GM21786 (cell line): ENCODE measurements at regions not wholly inside any gene's neighbourhood (a gene's known extent, or its start where the extent isn't known, plus 50 kb on each side); places are given as distances from the start of the nearest gene placed in this dataset.
A peak's percentile ranks its signal among the peaks of the same experiment; 100 is the strongest.

ENCODE experiments used
- ATAC-seq: cut with Tn5 transposase; IDR thresholded peaks from one replicate; pipeline ENCODE4 v1.9.1; 2021; ENCODE audit not compliant: unreplicated experiment

DNA sequence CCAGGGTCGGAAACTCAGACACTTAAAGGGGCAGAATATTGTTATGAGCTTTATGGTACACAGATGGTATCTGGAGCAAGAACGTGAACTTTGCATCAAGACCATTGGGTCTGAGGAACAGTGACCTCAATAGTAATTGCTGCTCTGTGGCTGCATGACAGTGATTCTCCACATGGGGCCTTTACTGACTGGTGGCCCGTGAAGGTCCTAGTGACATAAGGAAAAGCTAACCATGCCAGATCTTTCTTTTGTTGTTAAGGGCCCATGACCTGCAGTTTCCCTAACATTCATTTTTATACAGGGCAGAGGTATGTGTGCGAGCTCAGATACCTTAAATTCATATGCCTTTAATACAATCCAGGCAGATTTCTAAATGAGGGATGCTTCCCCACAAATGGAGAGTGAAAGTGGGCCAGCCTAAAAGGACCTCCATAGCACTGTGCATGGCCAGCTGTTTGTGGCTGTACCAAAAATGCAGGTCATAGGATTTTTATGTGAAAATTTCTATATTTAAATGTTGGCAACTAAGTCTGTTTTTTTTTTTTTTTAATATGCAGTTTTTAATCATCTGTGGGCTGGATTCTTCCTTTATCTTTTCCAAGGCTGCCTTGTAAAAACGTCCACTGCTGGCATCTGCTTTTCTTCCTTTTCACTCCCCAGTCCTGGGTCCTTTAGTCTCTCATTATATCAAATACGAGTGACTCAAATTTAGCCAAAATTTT is 188.0 kb upstream of the IL12A start:
- no peak for ATAC-seq

DNA sequence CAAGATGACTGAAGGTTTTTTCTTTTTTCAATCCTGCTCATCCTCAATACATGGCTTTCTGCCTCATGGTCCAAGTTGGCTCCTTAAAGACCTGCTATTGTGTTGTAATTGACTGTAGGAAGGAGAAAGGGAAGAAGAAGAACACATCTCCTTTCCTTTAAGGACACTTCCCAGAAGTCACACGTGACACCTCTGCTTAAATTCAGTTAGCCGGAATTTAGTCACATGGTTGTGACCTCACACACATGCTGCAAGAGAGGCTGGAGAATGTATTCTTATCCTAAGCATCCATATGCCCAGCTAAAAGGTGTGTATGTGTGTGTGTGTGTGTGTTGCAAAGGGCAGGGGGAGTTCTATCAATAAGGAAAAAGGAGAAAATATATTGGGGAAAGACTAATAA is 185.8 kb upstream of the IL12A start:
- ATAC-seq = no peak

- no peak for ATAC-seq
These were observed 185.2 kb upstream of the IL12A start for GRCh38 chr3:159803459-159803858.

DNA sequence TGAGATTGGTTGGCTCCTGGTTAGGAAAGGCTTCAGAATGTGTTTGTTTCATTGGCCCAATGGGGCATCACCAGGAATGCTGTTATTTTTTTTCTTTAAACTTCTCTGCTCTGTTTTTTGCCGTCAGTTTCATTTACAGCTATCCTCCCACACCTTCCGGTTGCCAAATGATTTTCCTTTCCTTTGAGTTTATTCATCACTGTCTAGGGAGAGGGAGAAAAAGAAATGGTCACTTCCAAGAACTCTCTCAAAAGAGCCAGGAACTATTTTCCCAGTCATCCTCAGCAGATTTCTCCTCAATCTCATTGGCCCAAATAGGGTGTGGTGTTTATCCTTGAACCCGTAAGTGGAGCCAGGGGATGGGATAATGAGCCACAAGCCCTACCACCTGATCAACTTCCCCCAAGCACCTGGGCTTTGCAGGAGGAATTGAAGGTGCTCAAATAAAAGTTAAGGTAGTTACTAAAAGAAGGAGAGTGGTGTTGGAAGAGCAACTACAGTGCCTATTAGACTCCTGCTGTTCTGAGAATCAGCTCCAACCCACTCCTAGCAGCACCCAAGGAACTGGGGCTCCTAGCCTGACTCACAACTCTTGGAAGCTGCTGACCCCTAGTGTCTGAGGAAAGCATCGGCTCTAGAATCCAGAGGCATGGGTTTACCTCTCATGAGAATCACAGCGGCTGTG is 183.8 kb upstream of the IL12A start:
- peak; percentile 99 for ATAC-seq

GRCh38 chr3:159805411-159805772 is 183.2 kb upstream of the IL12A start:
- ATAC-seq = peak; percentile 8

DNA sequence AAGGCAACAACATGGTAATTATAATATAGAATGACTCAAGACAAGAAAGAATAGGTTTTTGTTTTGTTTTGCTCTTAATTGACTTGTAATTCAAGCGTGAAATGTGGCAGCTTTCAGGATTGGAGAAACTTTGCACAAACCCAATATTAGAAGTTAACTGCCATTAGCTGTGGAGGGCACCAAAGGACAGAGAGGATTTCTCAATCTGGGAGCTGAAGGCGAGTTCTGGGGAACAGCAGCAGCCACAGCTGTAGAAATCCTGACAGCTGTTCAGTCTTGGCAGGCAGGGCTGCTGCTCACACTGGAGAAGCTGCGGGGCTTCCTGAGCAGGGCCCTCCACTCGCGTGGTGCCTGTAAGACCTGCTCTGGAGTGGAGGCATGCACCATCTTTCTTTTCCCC is 182.2 kb upstream of the IL12A start:
- no peak for ATAC-seq

GRCh38 chr3:159807137-159808040 is 181.2 kb upstream of the IL12A start:
- ATAC-seq = no peak

DNA sequence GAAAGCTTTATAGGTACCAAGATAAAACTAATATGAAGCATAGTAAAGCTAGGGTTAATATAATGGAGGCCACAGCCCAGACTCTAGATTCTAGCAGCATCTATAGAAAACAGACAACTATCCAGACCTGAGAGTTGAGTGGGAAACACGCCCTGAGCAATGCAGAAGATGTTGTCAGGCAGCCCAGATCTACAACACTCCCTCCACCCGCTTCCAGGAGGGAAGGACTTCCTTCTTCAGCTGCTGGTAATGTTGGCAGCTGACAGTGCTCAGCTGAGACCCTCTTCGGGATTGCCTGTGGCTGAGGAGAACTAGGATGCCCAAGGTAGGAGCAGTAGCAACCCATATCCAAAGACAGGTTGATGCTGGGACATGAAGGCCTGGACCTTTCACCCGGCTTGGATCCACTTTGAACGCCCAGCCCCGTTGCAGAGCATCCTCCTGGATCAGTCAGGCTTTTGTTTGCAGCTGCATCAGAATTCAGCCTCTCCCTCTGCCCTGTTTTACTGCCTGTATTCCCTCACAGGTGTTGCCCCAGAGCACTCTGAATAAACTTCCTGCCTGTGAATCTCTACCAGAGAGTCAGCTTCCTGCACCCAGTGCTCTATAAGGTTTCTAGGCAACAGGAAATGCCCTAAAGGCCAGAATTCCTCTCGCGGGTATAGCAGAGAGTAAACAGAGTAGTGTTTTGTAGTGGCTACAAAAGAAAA is 174.7 kb upstream of the IL12A start:
- ATAC-seq = peak; percentile 49

- no peak for ATAC-seq
These were observed 172.1 kb upstream of the IL12A start for GRCh38 chr3:159816512-159816911.

GRCh38 chr3:159817126-159817525 is 171.5 kb upstream of the IL12A start:
- ATAC-seq = no peak

- ATAC-seq = no peak
These were observed 171.1 kb upstream of the IL12A start for GRCh38 chr3:159817571-159817970.

- no peak for ATAC-seq
These were observed 170.2 kb upstream of the IL12A start for GRCh38 chr3:159818399-159818798.

DNA sequence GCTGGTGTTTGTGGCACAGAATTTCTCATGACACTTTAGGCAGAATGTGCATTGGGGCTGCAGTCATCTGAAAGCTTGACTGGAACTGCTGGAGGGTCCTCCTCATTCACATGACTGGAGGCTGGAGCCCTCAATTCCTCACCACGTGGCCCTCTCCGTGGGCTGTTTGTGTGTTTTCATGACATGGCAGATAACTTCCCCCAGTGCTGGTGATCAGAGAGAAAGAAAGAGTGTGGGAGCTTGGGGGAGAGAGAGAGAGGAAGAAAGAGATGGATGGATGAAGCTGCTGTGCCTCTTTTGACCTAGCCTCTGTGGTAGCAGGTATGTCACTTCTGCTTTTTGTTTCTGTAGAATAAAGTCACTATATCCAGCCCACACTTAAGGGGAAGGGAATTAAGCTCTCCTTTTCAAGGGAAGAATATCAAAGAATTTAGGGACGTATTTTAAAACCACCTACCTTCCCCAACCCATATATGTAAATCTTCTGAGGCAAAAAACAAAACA is 169.6 kb upstream of the IL12A start:
- ATAC-seq = no peak

GRCh38 chr3:159819676-159820075 is 169.0 kb upstream of the IL12A start:
- no peak for ATAC-seq

- ATAC-seq = no peak
These were observed 167.5 kb upstream of the IL12A start for GRCh38 chr3:159821110-159821509.

- no peak for ATAC-seq
These were observed 166.9 kb upstream of the IL12A start for GRCh38 chr3:159821736-159822135.

GRCh38 chr3:159823780-159824179 is 164.9 kb upstream of the IL12A start:
- ATAC-seq = no peak

DNA sequence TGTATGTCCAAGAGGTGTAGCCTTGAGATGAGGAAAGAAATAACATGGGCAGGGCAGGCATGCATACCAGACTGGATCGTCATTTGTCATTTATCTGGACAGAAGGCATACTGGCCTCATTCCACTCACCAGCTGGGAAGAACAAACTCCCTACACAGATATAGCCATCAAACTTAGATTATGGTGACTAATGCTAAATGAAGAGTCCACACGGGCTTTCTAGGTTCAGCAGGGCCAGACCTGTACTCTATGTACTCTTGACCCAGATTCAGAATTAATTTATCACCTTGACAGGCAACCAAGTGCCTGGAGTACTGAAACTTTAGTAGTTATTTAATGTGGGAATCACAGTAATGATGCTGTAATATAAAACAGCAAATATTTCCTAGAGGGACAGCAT is 164.3 kb upstream of the IL12A start:
- no peak for ATAC-seq

GRCh38 chr3:159825216-159825854 is 163.3 kb upstream of the IL12A start:
- ATAC-seq = peak; percentile 40

GRCh38 chr3:159828542-159828943 is 160.1 kb upstream of the IL12A start:
- ATAC-seq = no peak
